Activated CD4-positive, alpha-beta T cell treated with anti-CD3 and anti-CD28 coated beads, Interleukin-2, amount 10 ng/mL, durations not matched to agents 7 days and 5 days (primary cell): ENCODE measurements at regions not wholly inside any gene's neighbourhood (a gene's known extent, or its start where the extent isn't known, plus 50 kb on each side); places are given as distances from the start of the nearest gene placed in this dataset.
"Not testable (repeated sequence)": the region's sequence is repeated elsewhere in the genome, so short reads cannot be mapped to it uniquely, and the experiment has no call there.

Source experiments
- CTCF ChIA-PET: fragments of 350-600 bp; sonication (Branson Sonifier 250); formaldehyde crosslinking; loops from one replicate; lab custom pipeline; 2021; ENCODE audit warnings: antibody characterized with exemption; lab: Charles Lee
- POLR2A ChIA-PET: fragments of 350-600 bp; sonication (Branson Sonifier 250); formaldehyde crosslinking; loops from one replicate; lab custom pipeline; 2021; ENCODE audit warnings: antibody characterized with exemption; lab: Charles Lee
- DNase-seq: peaks from one replicate; pipeline ENCODE4 v3.0.0-alpha.2; 2020
- H3K27ac Mint-ChIP-seq: one replicate; pipeline ENCODE4 v1.8.0; 2021; ENCODE audit warnings: mild to moderate bottlenecking, moderate library complexity, mixed read lengths
- H3K27me3 Mint-ChIP-seq: one replicate; pipeline ENCODE4 v1.8.0; 2021; ENCODE audit warnings: mixed read lengths
- H3K36me3 Mint-ChIP-seq: one replicate; pipeline ENCODE4 v1.8.0; 2021; ENCODE audit warnings: low read depth, mixed read lengths
- H3K4me1 Mint-ChIP-seq: one replicate; pipeline ENCODE4 v1.8.0; 2021; ENCODE audit warnings: mixed read lengths
- H3K4me3 Mint-ChIP-seq: one replicate; pipeline ENCODE4 v1.8.0; 2021; ENCODE audit warnings: mild to moderate bottlenecking, moderate library complexity, mixed read lengths
- H3K9me3 Mint-ChIP-seq: one replicate; pipeline ENCODE4 v1.8.0; 2021; ENCODE audit warnings: mixed read lengths

DNA sequence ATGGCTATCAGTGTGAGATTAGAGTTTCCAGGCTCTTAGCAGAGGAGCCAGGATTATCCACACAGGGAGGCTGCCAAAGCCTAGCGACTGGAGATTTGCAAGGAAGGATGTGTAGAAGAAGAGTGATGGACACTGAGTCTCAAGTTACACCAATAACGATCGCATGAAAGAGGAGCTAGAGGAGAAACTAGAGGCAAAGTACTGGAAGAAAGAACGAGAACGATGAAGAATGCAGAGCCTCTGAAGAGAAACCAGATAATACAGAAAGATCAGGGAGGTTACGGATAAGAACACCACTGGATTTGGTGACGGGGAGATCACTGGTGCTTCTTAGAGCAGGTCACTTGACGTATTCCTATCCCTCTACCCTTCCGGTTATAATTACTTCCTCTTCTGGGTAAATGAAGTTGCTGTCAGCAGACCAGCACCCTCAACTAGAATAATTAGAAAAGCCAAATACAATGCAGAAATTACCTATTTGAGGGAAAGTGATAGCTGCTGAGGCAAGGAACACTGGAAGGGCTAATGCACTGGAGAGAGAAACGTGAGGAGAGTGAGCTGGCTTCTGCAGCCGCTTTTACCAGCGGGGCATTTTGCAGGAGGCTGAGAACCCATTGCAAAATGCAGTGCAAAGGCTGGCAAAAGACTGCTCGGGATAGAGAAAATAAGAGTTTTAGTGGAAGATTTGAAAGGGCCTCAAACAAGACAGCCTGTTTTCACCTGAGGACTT is 93.1 kb upstream of the HIF1A start:
- peaks cover 14% of the 10 kb centered on the region for H3K4me1 Mint-ChIP-seq
- ChIA-PET CTCF (interaction anchor here (2.5 kb wide), 1 partner anchor 13 kb away, joined by 12 read pairs; no protein-coding TSS in a partner anchor), POLR2A (no interaction called here)
- peaks cover 5% of the 10 kb centered on the region for H3K36me3 Mint-ChIP-seq
- H3K9me3 Mint-ChIP-seq: peaks cover 11% of the 10 kb centered on the region
- DNase-seq: no peak
- no peak overlapping the region for H3K4me3 Mint-ChIP-seq
- no peak overlapping the region for H3K27ac Mint-ChIP-seq
- no peaks in the 10 kb centered on the region for H3K27me3 Mint-ChIP-seq

DNA sequence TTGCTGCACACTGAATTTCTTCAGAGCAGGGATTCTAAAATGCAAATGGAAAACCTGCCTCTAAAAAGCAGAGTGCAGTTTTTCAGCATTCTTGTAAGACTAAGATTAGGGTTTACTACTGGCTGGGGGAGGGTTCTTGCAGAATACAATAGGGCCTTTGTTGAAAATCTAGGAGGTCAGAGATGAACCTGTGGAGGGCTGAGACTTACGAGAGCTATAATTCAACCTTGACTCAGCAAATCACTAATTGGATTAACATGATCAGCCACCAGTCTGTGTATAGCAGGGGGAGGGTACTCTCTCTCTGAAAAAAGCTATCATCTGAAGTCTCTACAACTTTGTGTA is 92.6 kb upstream of the HIF1A start:
- Mint-ChIP-seq H3K4me1 (peaks cover 14% of the 10 kb centered on the region), H3K36me3 (peaks cover 5% of the 10 kb centered on the region), H3K27me3 (no peaks in the 10 kb centered on the region), H3K27ac (no peak overlapping the region), H3K9me3 (peaks cover 11% of the 10 kb centered on the region), H3K4me3 (no peak overlapping the region)
- POLR2A ChIA-PET: no interaction called here
- DNase-seq: no peak
- CTCF ChIA-PET: interaction anchor here (1.7 to 2.5 kb wide), 2 partner anchors 9 to 13 kb away, joined by 3 to 12 read pairs; no protein-coding TSS in a partner anchor

DNA sequence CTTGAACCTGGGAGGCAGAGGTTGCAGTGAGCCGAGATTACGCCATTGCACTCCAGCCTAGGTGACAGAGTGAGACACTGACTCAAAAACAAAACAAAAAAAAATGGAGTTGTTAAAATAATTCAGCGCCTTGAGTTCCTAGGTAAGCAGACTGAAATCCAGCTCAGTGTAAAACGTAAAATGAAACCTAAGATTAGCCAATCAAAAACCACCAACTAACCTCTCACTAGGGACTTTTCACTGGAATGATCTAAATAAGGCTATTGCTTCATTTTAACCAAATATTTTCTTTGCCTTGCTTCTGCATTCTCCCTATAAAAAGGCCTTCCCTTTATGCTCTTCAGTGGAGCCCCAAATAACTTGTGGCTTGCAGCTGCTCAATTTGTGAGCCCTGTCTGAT is 91.6 kb upstream of the HIF1A start:
- DNase-seq: no peak
- POLR2A ChIA-PET: interaction anchor here (0.5 kb wide), 1 partner anchor 116 kb away, joined by 4 read pairs; no protein-coding TSS in a partner anchor
- Mint-ChIP-seq H3K27ac (no peak overlapping the region), H3K4me1 (peaks cover 6% of the 10 kb centered on the region), H3K27me3 (no peaks in the 10 kb centered on the region), H3K36me3 (peaks cover 5% of the 10 kb centered on the region), H3K9me3 (peaks cover 11% of the 10 kb centered on the region), H3K4me3 (no peak overlapping the region)
- CTCF ChIA-PET: interaction anchor here (1.0 to 2.5 kb wide), 3 partner anchors 8 to 15 kb away, joined by 3 to 12 read pairs (median 3); no protein-coding TSS in a partner anchor

DNA sequence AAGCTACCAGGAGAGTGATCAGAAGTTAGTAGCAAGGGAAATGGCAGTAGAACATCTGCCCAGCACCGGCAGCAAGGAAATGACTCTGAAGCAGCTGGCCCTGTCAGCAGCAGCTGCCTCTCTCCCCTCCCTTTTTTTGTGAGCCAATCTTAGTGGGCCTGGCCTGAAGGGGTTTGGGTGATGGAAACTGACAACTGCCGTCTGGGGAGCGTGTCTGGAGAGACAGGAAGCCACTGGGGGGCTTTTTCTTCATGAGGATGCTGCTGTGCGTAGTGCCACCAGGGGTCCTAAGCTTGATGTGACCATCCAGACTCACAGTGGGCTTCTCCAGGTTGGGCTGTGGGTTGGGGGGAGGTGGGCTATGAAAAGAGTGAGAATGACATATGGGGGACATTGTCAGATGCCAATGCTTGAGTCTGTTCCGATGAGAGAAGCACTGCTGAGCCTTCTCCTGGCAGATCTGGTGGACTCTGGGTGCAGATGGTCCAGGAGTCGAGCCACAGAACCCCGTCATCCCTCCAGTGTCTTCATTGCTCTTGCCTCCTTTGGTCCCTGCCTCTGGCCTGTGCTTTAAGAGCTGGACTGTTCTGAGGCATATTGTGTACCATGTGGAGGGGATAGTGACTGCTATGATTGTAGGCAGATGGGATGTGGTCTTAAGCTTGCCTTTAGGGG is 87.6 kb upstream of the HIF1A start:
- Mint-ChIP-seq H3K4me1 (no peaks in the 10 kb centered on the region), H3K4me3 (no peak overlapping the region), H3K27me3 (no peaks in the 10 kb centered on the region), H3K27ac (no peak overlapping the region), H3K36me3 (peaks cover 3% of the 10 kb centered on the region), H3K9me3 (peaks cover 10% of the 10 kb centered on the region)
- ChIA-PET CTCF (interaction anchor here (1.1 to 1.9 kb wide), 3 partner anchors 13 to 23 kb away, joined by 3 to 6 read pairs (median 3); no protein-coding TSS in a partner anchor), POLR2A (interaction anchor here (0.6 kb wide), 1 partner anchor 16 kb away, joined by 4 read pairs; no protein-coding TSS in a partner anchor)
- DNase-seq: no peak

DNA sequence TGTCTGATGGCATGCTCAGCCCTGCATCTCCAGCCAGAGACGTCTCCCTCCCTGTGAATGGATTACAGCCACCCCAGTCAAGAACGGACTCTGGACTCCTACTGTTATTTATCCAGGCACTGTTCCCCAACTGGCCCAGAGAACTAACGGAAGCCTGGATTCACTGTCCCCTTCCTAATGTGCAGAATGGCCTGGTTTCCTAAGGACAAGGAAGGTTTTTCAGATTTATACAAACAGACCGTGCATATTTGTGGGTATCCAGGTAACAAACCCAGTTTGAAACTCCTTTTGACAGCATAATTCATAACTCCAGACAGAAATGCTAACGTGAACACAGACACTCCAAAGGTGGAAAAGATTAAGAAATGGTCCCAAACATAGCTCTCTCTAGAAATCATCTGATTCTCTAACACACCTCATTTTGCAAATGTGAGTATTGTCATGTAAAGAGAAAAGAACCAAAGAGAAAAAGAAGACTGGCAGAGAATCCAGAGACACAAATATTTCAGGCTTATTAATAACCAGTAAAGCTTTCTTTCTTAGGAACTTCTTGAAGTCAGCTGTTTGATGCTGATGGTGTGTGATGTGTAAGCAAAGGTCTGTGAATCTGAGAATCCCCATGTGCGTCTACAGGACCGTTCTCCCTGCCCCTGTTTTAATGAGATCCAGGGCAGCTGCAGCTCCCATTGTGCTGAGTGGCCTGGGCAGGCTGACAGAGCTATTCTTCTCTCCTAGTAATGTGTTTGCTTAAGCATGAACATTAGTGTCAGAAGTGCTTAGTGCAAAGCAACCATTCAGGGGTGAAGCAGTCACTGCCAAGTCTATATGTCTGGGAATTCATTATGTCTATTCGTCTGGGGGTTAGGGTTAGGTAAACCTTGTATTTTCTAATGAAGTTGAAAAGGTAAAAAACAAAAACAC is 86.8 kb upstream of the HIF1A start:
- H3K9me3 Mint-ChIP-seq: peaks cover 7% of the 10 kb centered on the region
- no peaks in the 10 kb centered on the region for H3K4me1 Mint-ChIP-seq
- POLR2A ChIA-PET: interaction anchor here (0.6 kb wide), 1 partner anchor 16 kb away, joined by 4 read pairs; no protein-coding TSS in a partner anchor
- H3K36me3 Mint-ChIP-seq: peaks cover 3% of the 10 kb centered on the region
- no peaks in the 10 kb centered on the region for H3K27me3 Mint-ChIP-seq
- H3K4me3 Mint-ChIP-seq: no peak overlapping the region
- no peak overlapping the region for H3K27ac Mint-ChIP-seq
- CTCF ChIA-PET: interaction anchor here (0.5 to 1.9 kb wide), 5 partner anchors 12 to 1979 kb away, joined by 3 to 6 read pairs (median 4); no protein-coding TSS in a partner anchor
- no peak for DNase-seq

DNA sequence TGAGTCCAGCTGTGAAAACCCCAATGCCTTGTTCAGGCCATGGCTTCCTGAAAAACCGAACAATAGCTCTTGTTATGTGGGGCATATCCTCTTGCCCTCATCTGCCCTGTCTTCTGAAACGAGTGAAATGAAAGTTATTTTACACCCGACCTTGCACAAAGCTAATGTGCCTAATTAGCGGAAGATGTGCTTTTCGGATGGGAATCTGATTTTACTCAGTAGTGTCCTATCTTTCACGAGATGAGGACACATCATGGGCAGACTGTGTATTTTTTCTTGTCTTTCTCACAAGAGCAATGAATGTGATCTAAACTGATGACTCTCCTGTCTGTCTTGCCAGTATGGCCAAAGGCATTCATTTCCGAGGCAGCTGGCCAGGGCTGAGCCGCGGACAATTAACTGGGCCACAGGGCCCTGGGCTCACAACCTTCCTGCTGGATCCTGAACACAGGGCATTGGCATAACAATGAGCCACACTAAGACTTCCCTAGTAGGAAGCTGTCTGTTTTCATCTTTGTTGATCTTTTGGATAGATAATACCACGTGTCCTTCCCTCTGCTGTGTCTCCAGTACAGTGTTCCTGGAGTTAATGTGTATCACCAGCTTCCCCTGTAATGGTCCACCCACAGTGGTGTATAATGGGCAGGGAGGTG is 86.0 kb upstream of the HIF1A start:
- peaks cover 5% of the 10 kb centered on the region for H3K9me3 Mint-ChIP-seq
- no peak overlapping the region for H3K4me3 Mint-ChIP-seq
- ChIA-PET CTCF (interaction anchor here (1.3 to 1.9 kb wide), 3 partner anchors 11 to 19 kb away, joined by 4 to 6 read pairs (median 5); no protein-coding TSS in a partner anchor), POLR2A (no interaction called here)
- DNase-seq: no peak
- no peaks in the 10 kb centered on the region for H3K4me1 Mint-ChIP-seq
- peaks cover 2% of the 10 kb centered on the region for H3K36me3 Mint-ChIP-seq
- H3K27me3 Mint-ChIP-seq: no peaks in the 10 kb centered on the region
- no peak overlapping the region for H3K27ac Mint-ChIP-seq

GRCh38 chr14:61609884-61610283 is 85.4 kb upstream of the HIF1A start:
- POLR2A ChIA-PET: no interaction called here
- no peak overlapping the region for H3K4me3 Mint-ChIP-seq
- no peaks in the 10 kb centered on the region for H3K36me3 Mint-ChIP-seq
- H3K4me1 Mint-ChIP-seq: no peaks in the 10 kb centered on the region
- H3K9me3 Mint-ChIP-seq: peaks cover 4% of the 10 kb centered on the region
- no peaks in the 10 kb centered on the region for H3K27me3 Mint-ChIP-seq
- H3K27ac Mint-ChIP-seq: no peak overlapping the region
- DNase-seq: no peak
- CTCF ChIA-PET: interaction anchor here (1.3 kb wide), 1 partner anchor 19 kb away, joined by 5 read pairs; no protein-coding TSS in a partner anchor

DNA sequence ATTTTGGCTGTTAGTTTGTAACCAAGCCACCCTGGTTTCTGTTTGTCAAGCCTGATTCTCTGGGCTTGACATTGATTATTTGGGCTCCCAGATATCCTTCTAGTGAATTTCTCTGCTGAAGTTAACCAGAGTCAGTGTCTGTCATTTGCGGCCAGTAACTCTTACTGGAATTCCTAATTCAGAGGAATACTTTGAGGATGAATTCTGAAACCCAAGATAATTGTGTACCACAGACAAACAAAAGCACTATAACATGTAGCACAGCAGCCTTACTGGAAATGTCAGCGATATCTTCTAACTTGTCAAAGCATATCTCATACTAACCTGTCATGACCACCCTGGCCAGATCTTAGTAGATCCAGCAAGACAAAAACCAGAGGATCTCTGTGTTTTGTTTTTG is 84.4 kb upstream of the HIF1A start:
- no peak for DNase-seq
- Mint-ChIP-seq H3K4me3 (no peak overlapping the region), H3K27me3 (no peaks in the 10 kb centered on the region), H3K36me3 (no peaks in the 10 kb centered on the region), H3K27ac (no peak overlapping the region), H3K4me1 (no peaks in the 10 kb centered on the region), H3K9me3 (no peaks in the 10 kb centered on the region)
- ChIA-PET POLR2A (no interaction called here), CTCF (interaction anchor here (1.1 kb wide), 1 partner anchor 12 kb away, joined by 3 read pairs; no protein-coding TSS in a partner anchor)

DNA sequence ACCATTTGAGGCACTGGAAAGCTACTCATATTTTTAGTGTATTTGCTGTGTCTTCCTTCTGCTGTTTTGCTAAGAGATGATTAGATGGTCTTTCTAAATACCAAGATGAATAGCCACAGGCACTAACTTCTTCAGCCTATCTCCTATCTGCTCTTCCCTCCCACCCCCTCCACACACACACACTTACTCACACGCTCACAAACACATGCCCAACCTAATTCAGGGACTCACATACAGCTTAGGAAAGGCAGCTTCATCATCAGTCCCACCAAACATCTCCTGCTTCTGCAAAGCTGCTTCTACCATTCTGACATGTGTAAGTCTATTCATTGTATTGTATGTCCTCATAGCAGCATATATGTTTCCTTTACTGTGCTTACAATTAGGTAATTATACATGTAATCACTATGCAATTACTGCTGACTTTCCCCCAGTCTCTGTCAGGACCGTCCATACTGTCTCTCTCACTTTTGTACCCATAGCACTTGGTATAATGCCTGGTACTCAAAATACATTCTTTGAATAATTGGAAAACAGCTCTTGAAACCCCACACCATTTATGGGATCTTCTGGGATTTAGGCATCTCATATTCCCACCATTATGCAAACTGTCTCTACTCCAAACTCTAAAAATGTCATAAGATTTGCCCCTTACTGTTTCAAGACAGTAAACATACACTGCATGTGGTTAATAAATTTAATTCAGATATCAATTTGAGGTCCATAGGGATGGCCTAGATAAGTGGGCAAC is 83.3 kb upstream of the HIF1A start:
- no peak for DNase-seq
- ChIA-PET CTCF (interaction anchor here (0.9 to 1.2 kb wide), 3 partner anchors 9 to 24 kb away, joined by 3 read pairs; no protein-coding TSS in a partner anchor), POLR2A (no interaction called here)

GRCh38 chr14:61613006-61613405 is 82.3 kb upstream of the HIF1A start:
- H3K36me3 Mint-ChIP-seq, H3K4me3 Mint-ChIP-seq, DNase-seq, POLR2A ChIA-PET, H3K27me3 Mint-ChIP-seq, H3K4me1 Mint-ChIP-seq, H3K27ac Mint-ChIP-seq, H3K9me3 Mint-ChIP-seq, CTCF ChIA-PET: not testable (repeated sequence)

More for the DNA sequence above, 83.3 kb upstream of the HIF1A start:
- no peak overlapping the region for H3K27ac Mint-ChIP-seq
- no peaks in the 10 kb centered on the region for H3K36me3 Mint-ChIP-seq
- H3K27me3 Mint-ChIP-seq: no peaks in the 10 kb centered on the region
- peaks cover 2% of the 10 kb centered on the region for H3K4me1 Mint-ChIP-seq
- H3K9me3 Mint-ChIP-seq: no peaks in the 10 kb centered on the region
- no peak overlapping the region for H3K4me3 Mint-ChIP-seq

- Mint-ChIP-seq H3K9me3 (peaks cover 2% of the 10 kb centered on the region), H3K36me3 (no peaks in the 10 kb centered on the region), H3K4me1 (peaks cover 19% of the 10 kb centered on the region), H3K4me3 (no peak overlapping the region), H3K27me3 (no peaks in the 10 kb centered on the region), H3K27ac (no peak overlapping the region)
- ChIA-PET POLR2A (no interaction called here), CTCF (no interaction called here)
- DNase-seq: no peak
These were observed 80.6 kb upstream of the HIF1A start for GRCh38 chr14:61614693-61615092.
